ENCODE measurements at regions not wholly inside any gene's neighbourhood (a gene's known extent, or its start where the extent isn't known, plus 50 kb on each side); places are given as distances from the start of the nearest gene placed in this dataset.
"Not testable (repeated sequence)": the region's sequence is repeated elsewhere in the genome, so short reads cannot be mapped to it uniquely, and the experiment has no call there.

DNA sequence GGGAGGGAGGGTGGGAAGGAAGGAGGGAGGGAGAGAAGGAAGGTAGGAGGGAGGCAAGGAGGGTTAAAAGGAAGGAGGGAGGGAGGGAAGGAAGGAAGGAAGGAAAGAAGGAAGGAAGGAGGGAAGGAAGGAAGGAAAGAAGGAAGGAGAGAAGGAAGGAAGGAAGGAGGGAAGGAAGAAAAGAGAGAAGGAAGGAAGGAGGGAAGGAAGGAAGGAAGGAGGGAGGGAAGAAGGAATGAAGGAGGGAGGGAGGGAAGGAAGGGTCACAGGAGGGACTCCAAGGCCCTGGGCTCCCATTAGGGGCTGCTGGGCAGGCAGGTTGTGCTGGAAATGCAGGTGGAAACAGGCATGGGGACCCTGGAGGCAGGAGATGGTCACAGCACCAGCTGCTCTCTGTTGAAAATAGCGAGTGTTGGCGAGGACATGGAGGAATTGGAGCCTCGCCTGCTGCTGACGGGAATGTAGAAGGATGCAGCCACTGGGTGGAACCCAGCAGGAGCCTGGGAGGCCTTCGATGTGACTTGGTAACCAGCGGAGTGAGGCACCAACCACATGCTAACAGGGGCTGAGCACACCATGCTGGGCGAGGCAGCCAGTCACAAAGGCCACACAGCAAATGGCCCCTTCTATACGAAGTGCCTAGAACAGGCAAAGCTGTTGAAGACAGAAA, 217.3 kb upstream of the SGCG start:
- H3K4me1 ChIP-seq (ENCODE audit: insufficient read depth, low read length); H3K36me3 ChIP-seq (ENCODE audit: insufficient read depth, low read length); POLR2A ChIA-PET (ENCODE audit: partially characterized antibody); H3K27ac Mint-ChIP-seq; H3K27me3 Mint-ChIP-seq; H3K4me3 Mint-ChIP-seq; H3K9me3 ChIP-seq (ENCODE audit: control insufficient read depth in 1 of 2, low read length in 2 of 2); H3K4me3 ChIP-seq (ENCODE audit: low read length in 2 of 2); CTCF ChIA-PET (ENCODE audit: partially characterized antibody); H3K4me1 Mint-ChIP-seq; DNase-seq; H3K36me3 Mint-ChIP-seq; H3K27ac ChIP-seq (ENCODE audit: low read depth, low read length); H3K9me3 Mint-ChIP-seq; intact Hi-C loops (cut with micrococcal nuclease); H3K27me3 ChIP-seq (ENCODE audit: insufficient read depth, low read length): not testable (repeated sequence)

GRCh38 chr13:22964245-22964966, 216.4 kb upstream of the SGCG start:
- no peak overlapping the region for H3K27ac ChIP-seq (ENCODE audit: low read depth, low read length)
- intact Hi-C loops (cut with micrococcal nuclease) = no loop called here
- ChIA-PET POLR2A (ENCODE audit: partially characterized antibody) (no interaction called here), CTCF (ENCODE audit: partially characterized antibody) (no interaction called here)
- H3K36me3 ChIP-seq (ENCODE audit: insufficient read depth, low read length) = no peaks in the 10 kb centered on the region
- no peak for DNase-seq
- no peaks in the 10 kb centered on the region for H3K9me3 ChIP-seq (ENCODE audit: control insufficient read depth in 1 of 2, low read length in 2 of 2)
- H3K4me3 Mint-ChIP-seq = no peak overlapping the region
- H3K9me3 Mint-ChIP-seq = no peaks in the 10 kb centered on the region
- H3K27me3 ChIP-seq (ENCODE audit: insufficient read depth, low read length) = no peaks in the 10 kb centered on the region
- no peaks in the 10 kb centered on the region for H3K4me1 Mint-ChIP-seq
- H3K4me3 ChIP-seq (ENCODE audit: low read length in 2 of 2) = no peak overlapping the region
- H3K4me1 ChIP-seq (ENCODE audit: insufficient read depth, low read length) = no peaks in the 10 kb centered on the region
- H3K27me3 Mint-ChIP-seq = peaks cover 0 to 1% of the 10 kb centered on the region in 2 donors
- H3K36me3 Mint-ChIP-seq = no peaks in the 10 kb centered on the region
- H3K27ac Mint-ChIP-seq = no peak overlapping the region

DNA sequence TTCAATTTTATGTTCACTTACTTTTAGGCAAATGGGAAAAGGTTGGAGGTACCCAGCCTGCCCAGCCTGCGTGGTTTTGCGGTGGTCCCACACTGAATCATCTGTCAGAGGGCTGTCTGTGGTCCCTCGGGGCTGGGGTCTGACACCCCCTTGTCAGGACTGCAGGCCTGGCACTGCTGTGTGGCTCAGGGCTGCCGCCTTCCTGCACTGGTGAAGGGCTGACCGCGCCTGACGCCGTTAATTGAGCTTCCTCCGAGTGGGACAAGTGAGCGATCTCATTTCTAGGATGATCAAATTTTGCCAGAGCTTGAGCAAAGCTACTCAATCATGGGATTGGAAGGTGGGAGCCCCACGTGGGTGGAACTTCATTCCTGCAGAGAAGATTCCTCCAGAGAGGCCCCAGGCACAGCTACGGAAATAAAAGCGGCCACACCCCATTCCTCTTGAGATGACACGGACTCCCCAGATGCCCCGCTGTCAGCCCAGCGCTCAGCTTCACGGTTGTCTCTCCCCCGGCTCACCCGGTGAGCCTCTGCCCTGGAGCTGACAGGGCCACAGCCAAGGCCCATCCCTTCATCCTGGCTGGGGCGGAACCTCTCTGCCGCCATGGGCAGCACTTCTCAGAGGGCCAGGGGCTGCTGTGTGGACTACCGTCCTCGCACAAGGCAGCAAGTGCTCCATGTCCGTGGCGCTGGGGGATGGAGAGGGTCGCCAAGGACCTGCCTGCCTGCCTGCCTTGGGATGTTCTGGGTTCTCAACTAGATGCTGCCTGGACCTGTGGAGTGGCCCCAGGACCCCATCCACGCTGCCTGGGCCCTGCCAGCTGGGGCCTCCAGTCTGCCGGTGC, 215.5 kb upstream of the SGCG start:
- H3K9me3 Mint-ChIP-seq; H3K9me3 ChIP-seq (ENCODE audit: control insufficient read depth in 1 of 2, low read length in 2 of 2); H3K27me3 ChIP-seq (ENCODE audit: insufficient read depth, low read length); H3K27me3 Mint-ChIP-seq; POLR2A ChIA-PET (ENCODE audit: partially characterized antibody); CTCF ChIA-PET (ENCODE audit: partially characterized antibody); H3K27ac Mint-ChIP-seq; H3K4me1 Mint-ChIP-seq; H3K36me3 Mint-ChIP-seq; DNase-seq; H3K4me3 Mint-ChIP-seq; H3K27ac ChIP-seq (ENCODE audit: low read depth, low read length); H3K4me3 ChIP-seq (ENCODE audit: low read length in 2 of 2); H3K4me1 ChIP-seq (ENCODE audit: insufficient read depth, low read length); H3K36me3 ChIP-seq (ENCODE audit: insufficient read depth, low read length); intact Hi-C loops (cut with micrococcal nuclease): not testable (repeated sequence)

DNA sequence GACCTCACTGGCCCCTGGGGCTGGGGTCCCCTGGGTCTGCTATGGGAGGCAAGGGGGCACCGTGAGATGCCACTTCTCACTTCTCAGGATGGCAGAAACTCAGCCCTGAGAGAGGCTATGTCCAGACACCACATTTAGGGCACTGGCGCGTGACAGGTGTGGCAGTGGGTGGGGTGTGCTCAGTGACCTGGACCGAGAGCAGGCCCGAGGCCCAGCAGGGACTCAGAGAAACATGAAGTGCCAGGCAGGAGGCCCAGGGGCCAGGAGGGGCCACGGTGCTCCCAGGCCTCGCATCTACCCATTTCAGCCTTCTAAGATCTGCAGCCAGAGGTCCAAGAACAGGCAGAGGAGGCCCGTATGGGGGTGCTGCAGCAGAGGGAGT, 214.9 kb upstream of the SGCG start:
- H3K4me3 Mint-ChIP-seq; H3K4me1 ChIP-seq (ENCODE audit: insufficient read depth, low read length); H3K4me1 Mint-ChIP-seq; H3K9me3 ChIP-seq (ENCODE audit: control insufficient read depth in 1 of 2, low read length in 2 of 2); intact Hi-C loops (cut with micrococcal nuclease); CTCF ChIA-PET (ENCODE audit: partially characterized antibody); H3K4me3 ChIP-seq (ENCODE audit: low read length in 2 of 2); POLR2A ChIA-PET (ENCODE audit: partially characterized antibody); H3K27me3 ChIP-seq (ENCODE audit: insufficient read depth, low read length); H3K36me3 Mint-ChIP-seq; H3K9me3 Mint-ChIP-seq; DNase-seq; H3K27me3 Mint-ChIP-seq; H3K27ac Mint-ChIP-seq; H3K36me3 ChIP-seq (ENCODE audit: insufficient read depth, low read length); H3K27ac ChIP-seq (ENCODE audit: low read depth, low read length): not testable (repeated sequence)

DNA sequence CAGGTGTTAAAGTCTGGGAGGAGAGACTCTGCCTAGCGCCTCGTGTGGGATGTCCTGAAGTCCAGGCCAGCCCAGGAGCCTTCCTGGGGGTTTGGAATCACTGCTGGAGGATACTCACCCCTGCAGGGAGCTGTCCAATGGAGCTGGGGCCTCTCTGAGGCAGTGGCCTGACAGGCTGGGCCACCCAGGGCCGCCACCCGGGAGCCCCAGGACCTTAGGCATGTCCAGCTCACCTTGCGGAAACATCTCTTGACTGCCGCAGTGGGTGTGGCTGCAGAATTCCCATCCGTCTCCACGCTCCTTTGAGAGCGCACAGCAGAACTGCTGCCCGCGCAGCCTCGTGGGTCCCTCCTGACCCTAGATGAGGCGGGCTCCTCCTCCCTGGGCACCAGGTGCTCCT, 214.0 kb upstream of the SGCG start:
- H3K4me3 ChIP-seq (ENCODE audit: low read length in 2 of 2); H3K27ac ChIP-seq (ENCODE audit: low read depth, low read length); intact Hi-C loops (cut with micrococcal nuclease); H3K27me3 Mint-ChIP-seq; H3K4me3 Mint-ChIP-seq; H3K36me3 Mint-ChIP-seq; CTCF ChIA-PET (ENCODE audit: partially characterized antibody); H3K4me1 Mint-ChIP-seq; H3K36me3 ChIP-seq (ENCODE audit: insufficient read depth, low read length); DNase-seq; POLR2A ChIA-PET (ENCODE audit: partially characterized antibody); H3K27ac Mint-ChIP-seq; H3K27me3 ChIP-seq (ENCODE audit: insufficient read depth, low read length); H3K9me3 ChIP-seq (ENCODE audit: control insufficient read depth in 1 of 2, low read length in 2 of 2); H3K4me1 ChIP-seq (ENCODE audit: insufficient read depth, low read length); H3K9me3 Mint-ChIP-seq: not testable (repeated sequence)

- POLR2A ChIA-PET (ENCODE audit: partially characterized antibody) = no interaction called here
- H3K36me3 Mint-ChIP-seq = no peaks in the 10 kb centered on the region
- DNase-seq = no peak
- no peaks in the 10 kb centered on the region for H3K9me3 ChIP-seq (ENCODE audit: control insufficient read depth in 1 of 2, low read length in 2 of 2)
- H3K27me3 Mint-ChIP-seq = no peaks in the 10 kb centered on the region
- no peak overlapping the region for H3K27ac ChIP-seq (ENCODE audit: low read depth, low read length)
- no peaks in the 10 kb centered on the region for H3K27me3 ChIP-seq (ENCODE audit: insufficient read depth, low read length)
- CTCF ChIA-PET (ENCODE audit: partially characterized antibody) = no interaction called here
- no peak overlapping the region for H3K4me3 Mint-ChIP-seq
- H3K4me1 Mint-ChIP-seq = no peaks in the 10 kb centered on the region
- intact Hi-C loops (cut with micrococcal nuclease) = no loop called here
- no peaks in the 10 kb centered on the region for H3K36me3 ChIP-seq (ENCODE audit: insufficient read depth, low read length)
- H3K4me3 ChIP-seq (ENCODE audit: low read length in 2 of 2) = no peak overlapping the region
- H3K9me3 Mint-ChIP-seq = no peaks in the 10 kb centered on the region
- H3K4me1 ChIP-seq (ENCODE audit: insufficient read depth, low read length) = no peaks in the 10 kb centered on the region
- H3K27ac Mint-ChIP-seq = no peak overlapping the region
Observed at GRCh38 chr13:22967669-22968068, 213.1 kb upstream of the SGCG start.

GRCh38 chr13:22979952-22980351, 200.8 kb upstream of the SGCG start:
- no peaks in the 10 kb centered on the region for H3K4me1 ChIP-seq (ENCODE audit: insufficient read depth, low read length)
- peaks cover under 1 to 2% of the 10 kb centered on the region in 2 donors for H3K27me3 Mint-ChIP-seq
- ChIA-PET CTCF (ENCODE audit: partially characterized antibody) (no interaction called here), POLR2A (ENCODE audit: partially characterized antibody) (no interaction called here)
- H3K27ac Mint-ChIP-seq = no peak overlapping the region
- no peak overlapping the region for H3K4me3 ChIP-seq (ENCODE audit: low read length in 2 of 2)
- no peak for DNase-seq
- no peaks in the 10 kb centered on the region for H3K9me3 ChIP-seq (ENCODE audit: control insufficient read depth in 1 of 2, low read length in 2 of 2)
- no peaks in the 10 kb centered on the region for H3K4me1 Mint-ChIP-seq
- H3K27me3 ChIP-seq (ENCODE audit: insufficient read depth, low read length) = no peaks in the 10 kb centered on the region
- H3K36me3 Mint-ChIP-seq = no peaks in the 10 kb centered on the region
- no peak overlapping the region for H3K27ac ChIP-seq (ENCODE audit: low read depth, low read length)
- no peaks in the 10 kb centered on the region for H3K36me3 ChIP-seq (ENCODE audit: insufficient read depth, low read length)
- intact Hi-C loops (cut with micrococcal nuclease) = no loop called here
- peaks cover 0 to 18% (median 12%) of the 10 kb centered on the region in 8 donors for H3K9me3 Mint-ChIP-seq
- no peak overlapping the region for H3K4me3 Mint-ChIP-seq

Measured in CD4-positive, alpha-beta memory T cell (primary cell).